Mesodermal cell (in vitro differentiated cells): ENCODE measurements at regions not wholly inside any gene's neighbourhood (a gene's known extent, or its start where the extent isn't known, plus 50 kb on each side); places are given as distances from the start of the nearest gene placed in this dataset.

Experiments
- H3K27ac ChIP-seq: 2 replicates; pipeline ENCODE4 v1.7.0; 2013; ENCODE audit warnings: mild to moderate bottlenecking, low read depth, low read length, moderate library complexity; ENCODE audit not compliant: severe bottlenecking
- H3K36me3 ChIP-seq: 2 replicates; pipeline ENCODE4 v1.7.1; 2013; ENCODE audit warnings: mild to moderate bottlenecking, low read length, moderate library complexity; ENCODE audit not compliant: control insufficient read depth, insufficient read depth
- H3K4me1 ChIP-seq: one replicate; pipeline ENCODE4 v1.7.1; 2013; ENCODE audit warnings: mild to moderate bottlenecking, low read length; ENCODE audit not compliant: insufficient read depth, control insufficient read depth, poor library complexity, severe bottlenecking
- H3K4me3 ChIP-seq: 2 replicates; pipeline ENCODE4 v1.7.0; 2013; ENCODE audit warnings: low read length, control low read depth, mild to moderate bottlenecking; ENCODE audit not compliant: insufficient read depth, poor library complexity, severe bottlenecking; ENCODE audit errors: extremely low read depth
- H3K9me3 ChIP-seq: 2 replicates; pipeline ENCODE4 v1.7.1; 2013; ENCODE audit warnings: mild to moderate bottlenecking, low read length, moderate library complexity; ENCODE audit not compliant: control insufficient read depth
- WGBS, 2 experiments: methylation state at CpG; one replicate each; pipeline ENCODE4 v1.1.5; 2013; ENCODE audit warnings: missing lambda C conversion rate in 2 of 2; ENCODE audit not compliant: insufficient coverage in 2 of 2; 5-methylcytosine and 5-hydroxymethylcytosine counted together

- Histone ChIP-seq H3K9me3 (peaks cover 8% of the 10 kb centered on the region), H3K4me1 (peaks cover 45% of the 10 kb centered on the region), H3K27ac (no peak overlapping the region), H3K4me3 (no peak overlapping the region), H3K36me3 (no peaks in the 10 kb centered on the region)
- 90 to 91% methylated on average over 6 to 9 of the region's 13 CpGs for WGBS, 2 experiments
Observed at GRCh38 chr1:94617957-94618739, 76.6 kb upstream of the F3 start.

GRCh38 chr1:94617134-94617805 lies 75.7 kb upstream of the F3 start:
- no peak overlapping the region for H3K4me3 ChIP-seq
- no peak overlapping the region for H3K27ac ChIP-seq
- no peaks in the 10 kb centered on the region for H3K36me3 ChIP-seq
- 50 to 63% methylated on average over 2 to 3 of the region's 6 CpGs for WGBS, 2 experiments
- peaks cover 8% of the 10 kb centered on the region for H3K9me3 ChIP-seq
- H3K4me1 ChIP-seq: peaks cover 37% of the 10 kb centered on the region

- WGBS, 2 experiments: 85% methylated on average over 2 of the region's 2 CpGs; no CpG with 5 or more reads in 1 of the 2 experiments
- H3K36me3 ChIP-seq: no peaks in the 10 kb centered on the region
- peaks cover 8% of the 10 kb centered on the region for H3K9me3 ChIP-seq
- no peak overlapping the region for H3K27ac ChIP-seq
- H3K4me3 ChIP-seq: no peak overlapping the region
- H3K4me1 ChIP-seq: peaks cover 29% of the 10 kb centered on the region
Observed at GRCh38 chr1:94616506-94616905, 74.9 kb upstream of the F3 start.

- peaks cover 20% of the 10 kb centered on the region for H3K4me1 ChIP-seq
- H3K4me3 ChIP-seq: no peak overlapping the region
- no peaks in the 10 kb centered on the region for H3K36me3 ChIP-seq
- H3K27ac ChIP-seq: no peak overlapping the region
- peaks cover 8% of the 10 kb centered on the region for H3K9me3 ChIP-seq
- 67 to 100% methylated on average over 1 of the region's 4 CpGs for WGBS, 2 experiments
Observed at GRCh38 chr1:94614996-94615395, 73.4 kb upstream of the F3 start.

- peaks cover 8% of the 10 kb centered on the region for H3K9me3 ChIP-seq
- no peaks in the 10 kb centered on the region for H3K36me3 ChIP-seq
- H3K4me3 ChIP-seq: no peak overlapping the region
- H3K27ac ChIP-seq: no peak overlapping the region
- 84 to 99% methylated on average over 7 of the region's 8 CpGs for WGBS, 2 experiments
- peaks cover 26% of the 10 kb centered on the region for H3K4me1 ChIP-seq
Observed at GRCh38 chr1:94614168-94614815, 72.7 kb upstream of the F3 start.

GRCh38 chr1:94612525-94613204 lies 71.1 kb upstream of the F3 start:
- H3K36me3 ChIP-seq: no peaks in the 10 kb centered on the region
- H3K9me3 ChIP-seq: no peaks in the 10 kb centered on the region
- H3K4me1 ChIP-seq: peaks cover 39% of the 10 kb centered on the region
- 96 to 100% methylated on average over 3 to 6 of the region's 7 CpGs for WGBS, 2 experiments
- H3K4me3 ChIP-seq: no peak overlapping the region
- no peak overlapping the region for H3K27ac ChIP-seq

GRCh38 chr1:94611681-94612475 lies 70.3 kb upstream of the F3 start:
- H3K9me3 ChIP-seq: no peaks in the 10 kb centered on the region
- H3K27ac ChIP-seq: no peak overlapping the region
- 91 to 96% methylated on average over 3 to 5 of the region's 7 CpGs for WGBS, 2 experiments
- H3K4me3 ChIP-seq: no peak overlapping the region
- no peaks in the 10 kb centered on the region for H3K36me3 ChIP-seq
- H3K4me1 ChIP-seq: peaks cover 31% of the 10 kb centered on the region

GRCh38 chr1:94609619-94610018 lies 68.1 kb upstream of the F3 start:
- H3K4me1 ChIP-seq: peaks cover 19% of the 10 kb centered on the region
- 95 to 98% methylated on average over 6 to 8 of the region's 8 CpGs for WGBS, 2 experiments
- H3K27ac ChIP-seq: no peak overlapping the region
- no peaks in the 10 kb centered on the region for H3K9me3 ChIP-seq
- no peak overlapping the region for H3K4me3 ChIP-seq
- no peaks in the 10 kb centered on the region for H3K36me3 ChIP-seq

- Histone ChIP-seq H3K4me3 (no peak overlapping the region), H3K4me1 (peaks cover 19% of the 10 kb centered on the region), H3K27ac (no peak overlapping the region), H3K36me3 (no peaks in the 10 kb centered on the region), H3K9me3 (no peaks in the 10 kb centered on the region)
- WGBS, 2 experiments: 64 to 78% methylated on average over 9 of the region's 9 CpGs
Observed at GRCh38 chr1:94608852-94609530, 67.4 kb upstream of the F3 start.
